Tibial nerve (tissue), 4 donors: ENCODE measurements at regions not wholly inside any gene's neighbourhood (a gene's known extent, or its start where the extent isn't known, plus 50 kb on each side); places are given as distances from the start of the nearest gene placed in this dataset.

ENCODE experiments used
- EP300 ChIP-seq, 2 donors: sonication (generic); formaldehyde crosslinking; IDR thresholded peaks; one replicate each; pipeline ENCODE4 v1.6.1; 2017; ENCODE audit warnings: antibody characterized with exemption in 2 of 2, mild to moderate bottlenecking in 1 of 2
- TF ChIP-seq, protein P1 (sequence below), 5 experiments: fragments of 200-600 bp in 3 of 5; fragments of 450-650 bp in 2 of 5; sonication (generic) in 3 of 5; IDR thresholded peaks; one replicate each; pipeline ENCODE4 v1.5.1; 2016 to 2019; ENCODE audit warnings: antibody characterized with exemption in 5 of 5, mild to moderate bottlenecking in 3 of 5, moderate library complexity in 2 of 5

GRCh38 chr14:80271389-80271788 is 60.1 kb upstream of the DIO2 start:
- TF ChIP-seq, protein P1, sequence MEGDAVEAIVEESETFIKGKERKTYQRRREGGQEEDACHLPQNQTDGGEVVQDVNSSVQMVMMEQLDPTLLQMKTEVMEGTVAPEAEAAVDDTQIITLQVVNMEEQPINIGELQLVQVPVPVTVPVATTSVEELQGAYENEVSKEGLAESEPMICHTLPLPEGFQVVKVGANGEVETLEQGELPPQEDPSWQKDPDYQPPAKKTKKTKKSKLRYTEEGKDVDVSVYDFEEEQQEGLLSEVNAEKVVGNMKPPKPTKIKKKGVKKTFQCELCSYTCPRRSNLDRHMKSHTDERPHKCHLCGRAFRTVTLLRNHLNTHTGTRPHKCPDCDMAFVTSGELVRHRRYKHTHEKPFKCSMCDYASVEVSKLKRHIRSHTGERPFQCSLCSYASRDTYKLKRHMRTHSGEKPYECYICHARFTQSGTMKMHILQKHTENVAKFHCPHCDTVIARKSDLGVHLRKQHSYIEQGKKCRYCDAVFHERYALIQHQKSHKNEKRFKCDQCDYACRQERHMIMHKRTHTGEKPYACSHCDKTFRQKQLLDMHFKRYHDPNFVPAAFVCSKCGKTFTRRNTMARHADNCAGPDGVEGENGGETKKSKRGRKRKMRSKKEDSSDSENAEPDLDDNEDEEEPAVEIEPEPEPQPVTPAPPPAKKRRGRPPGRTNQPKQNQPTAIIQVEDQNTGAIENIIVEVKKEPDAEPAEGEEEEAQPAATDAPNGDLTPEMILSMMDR (IDR thresholded peaks at IDR 0.05): no peak
- TF ChIP-seq EP300 (IDR thresholded peaks at IDR 0.05): no peak
